ENCODE measurements at regions not wholly inside any gene's neighbourhood (a gene's known extent, or its start where the extent isn't known, plus 50 kb on each side); places are given as distances from the start of the nearest gene placed in this dataset.

GRCh38 chr6:119734227-119734626 lies 384.7 kb upstream of the MAN1A1 start:
- Histone ChIP-seq H3K27me3 (ENCODE audit: control insufficient read depth, insufficient read depth, low read length) (peaks cover 3% of the 10 kb centered on the region; the same call in 1 of the 2 replicates), H2BK20ac (ENCODE audit: low read depth, low read length) (no peak overlapping the region), H2BK5ac (ENCODE audit: low read depth, low read length, poor library complexity, severe bottlenecking) (no peak overlapping the region), H4K91ac (ENCODE audit: insufficient read depth, low read depth, low read length) (no peak overlapping the region), H3K4ac (ENCODE audit: low read depth, low read length) (no peak overlapping the region), H3K4me3 (ENCODE audit: insufficient read depth, low read depth, low read length) (no peak overlapping the region), H3K36me3 (ENCODE audit: control insufficient read depth, insufficient read depth, low read length) (no peaks in the 10 kb centered on the region), H4K8ac (ENCODE audit: low read depth in 2 of 2, low read length in 2 of 2) (no peak overlapping the region), H3K4me2 (ENCODE audit: low read depth, low read length) (no peak overlapping the region), H3K4me1 (ENCODE audit: control insufficient read depth, insufficient read depth, low read length) (no peaks in the 10 kb centered on the region), H3K9me1 (ENCODE audit: insufficient read depth, low read length) (no peaks in the 10 kb centered on the region), H3K79me1 (ENCODE audit: low read depth in 1 of 2, low read length in 2 of 2) (no peaks in the 10 kb centered on the region), H2AK5ac (ENCODE audit: low read depth, low read length) (no peak overlapping the region), H3K23ac (ENCODE audit: low read depth, low read length) (no peak overlapping the region), H2BK15ac (ENCODE audit: low read depth, low read length) (no peak overlapping the region), H4K20me1 (ENCODE audit: insufficient read depth, low read length) (no peaks in the 10 kb centered on the region), H3K27ac (ENCODE audit: insufficient read depth, low read length) (no peak overlapping the region), H3K14ac (replicated peaks; ENCODE audit: low read depth, low read length) (no peak overlapping the region), H2AFZ (replicated peaks; ENCODE audit: low read length, poor library complexity) (no peak overlapping the region), H3K18ac (ENCODE audit: low read depth, low read length) (no peak overlapping the region), H2BK120ac (ENCODE audit: low read depth, low read length) (no peak overlapping the region), H3K9ac (ENCODE audit: low read depth, low read length) (no peak overlapping the region), H3K56ac (ENCODE audit: extremely low read depth, insufficient read depth, low read length) (no peak overlapping the region), H4K5ac (ENCODE audit: low read depth, low read length) (no peak overlapping the region), H2AK9ac (replicated peaks; ENCODE audit: low read depth, low read length, poor library complexity) (no peak overlapping the region), H3K9me3 (ENCODE audit: control insufficient read depth, insufficient read depth, low read length) (no peaks in the 10 kb centered on the region)
- DNase-seq (no peak), ATAC-seq (ENCODE audit: low read depth) (no peak)
- intact Hi-C loops (cut with micrococcal nuclease) (no loop called here), in situ Hi-C loops (cut with MboI; ENCODE audit: low sequenced_read_pairs) (no loop called here), dilution Hi-C loops (cut with HindIII; ENCODE audit: low sequenced_read_pairs, unreplicated experiment) (no loop called here)
- ChIA-PET CTCF (interaction anchor here (1.3 kb wide), 1 partner anchor 384 kb away, joined by 3 read pairs; no protein-coding TSS in a partner anchor), POLR2A (ENCODE audit: unreplicated experiment) (no interaction called here)
- no peak for TF ChIP-seq NFE2L2 (IDR thresholded peaks at IDR 0.05; ENCODE audit: low read depth, low read length)
- BruUV-seq (replicated peaks): no TSS peak
- no CpG with 5 or more reads among the region's 1 CpG for WGBS, 2 experiments (ENCODE audit: extremely low coverage in 2 of 2, insufficient read length in 1 of 2)

All from IMR-90 (cell line).